Activated T-helper 17 cell treated with anti-CD3 and anti-CD28 coated beads, Interleukin-2, amount 50 U/mL, for 72 hours (primary cell): ENCODE measurements at regions not wholly inside any gene's neighbourhood (a gene's known extent, or its start where the extent isn't known, plus 50 kb on each side); places are given as distances from the start of the nearest gene placed in this dataset.
"Not testable (repeated sequence)": the region's sequence is repeated elsewhere in the genome, so short reads cannot be mapped to it uniquely, and the experiment has no call there.

Experiments used
- ATAC-seq: fragments of 150-1000 bp; cut with Tn5 transposase; replicated peaks from 2 replicates; pipeline ENCODE4 v1.10.0; 2021; ENCODE audit warnings: mild to moderate bottlenecking, moderate library complexity
- H3K27ac Mint-ChIP-seq: one replicate; pipeline ENCODE4 v1.8.0; 2022; ENCODE audit warnings: mixed read lengths
- H3K27me3 Mint-ChIP-seq: one replicate; pipeline ENCODE4 v1.8.0; 2022; ENCODE audit warnings: mixed read lengths
- H3K36me3 Mint-ChIP-seq: one replicate; pipeline ENCODE4 v1.8.0; 2022; ENCODE audit warnings: low read depth, mild to moderate bottlenecking, mixed read lengths
- H3K4me1 Mint-ChIP-seq: one replicate; pipeline ENCODE4 v1.8.0; 2022; ENCODE audit warnings: mixed read lengths
- H3K4me3 Mint-ChIP-seq: one replicate; pipeline ENCODE4 v1.8.0; 2022; ENCODE audit warnings: mild to moderate bottlenecking, mixed read lengths
- H3K9me3 Mint-ChIP-seq: one replicate; pipeline ENCODE4 v1.8.0; 2022; ENCODE audit warnings: mixed read lengths

- no peak overlapping the region for H3K27ac Mint-ChIP-seq
- H3K27me3 Mint-ChIP-seq = no peaks in the 10 kb centered on the region
- peaks cover 3% of the 10 kb centered on the region for H3K9me3 Mint-ChIP-seq
- H3K36me3 Mint-ChIP-seq = no peaks in the 10 kb centered on the region
- no peak overlapping the region for H3K4me3 Mint-ChIP-seq
- ATAC-seq = no peak
- H3K4me1 Mint-ChIP-seq = no peaks in the 10 kb centered on the region
Observed at GRCh38 chr13:85191996-85192718, 607.1 kb downstream of the SLITRK6 start.

GRCh38 chr13:85186356-85187045 is 612.7 kb downstream of the SLITRK6 start:
- no peak for ATAC-seq
- no peaks in the 10 kb centered on the region for H3K4me1 Mint-ChIP-seq
- no peaks in the 10 kb centered on the region for H3K36me3 Mint-ChIP-seq
- H3K27ac Mint-ChIP-seq = no peak overlapping the region
- H3K9me3 Mint-ChIP-seq = peaks cover 10% of the 10 kb centered on the region
- H3K27me3 Mint-ChIP-seq = no peaks in the 10 kb centered on the region
- no peak overlapping the region for H3K4me3 Mint-ChIP-seq

- H3K27ac Mint-ChIP-seq = no peak overlapping the region
- no peak for ATAC-seq
- no peaks in the 10 kb centered on the region for H3K36me3 Mint-ChIP-seq
- H3K4me3 Mint-ChIP-seq = no peak overlapping the region
- no peaks in the 10 kb centered on the region for H3K27me3 Mint-ChIP-seq
- H3K4me1 Mint-ChIP-seq = no peaks in the 10 kb centered on the region
- peaks cover 15% of the 10 kb centered on the region for H3K9me3 Mint-ChIP-seq
Observed at GRCh38 chr13:85174291-85174690, 624.9 kb downstream of the SLITRK6 start.

GRCh38 chr13:85170372-85170771 is 628.8 kb downstream of the SLITRK6 start:
- Mint-ChIP-seq H3K4me3 (no peak overlapping the region), H3K4me1 (no peaks in the 10 kb centered on the region), H3K27ac (no peak overlapping the region), H3K27me3 (no peaks in the 10 kb centered on the region), H3K36me3 (no peaks in the 10 kb centered on the region), H3K9me3 (peaks cover 11% of the 10 kb centered on the region)
- ATAC-seq = no peak

- H3K27ac Mint-ChIP-seq = no peak overlapping the region
- H3K4me1 Mint-ChIP-seq = no peaks in the 10 kb centered on the region
- no peaks in the 10 kb centered on the region for H3K36me3 Mint-ChIP-seq
- no peaks in the 10 kb centered on the region for H3K27me3 Mint-ChIP-seq
- ATAC-seq = no peak
- no peak overlapping the region for H3K4me3 Mint-ChIP-seq
- H3K9me3 Mint-ChIP-seq = peaks cover 18% of the 10 kb centered on the region
Observed at GRCh38 chr13:85166891-85167290, 632.3 kb downstream of the SLITRK6 start.

- Mint-ChIP-seq H3K36me3 (no peaks in the 10 kb centered on the region), H3K4me3 (no peak overlapping the region), H3K27ac (no peak overlapping the region), H3K4me1 (no peaks in the 10 kb centered on the region), H3K27me3 (no peaks in the 10 kb centered on the region), H3K9me3 (peaks cover 16% of the 10 kb centered on the region)
- no peak for ATAC-seq
Observed at GRCh38 chr13:85163063-85163462, 636.2 kb downstream of the SLITRK6 start.

GRCh38 chr13:85148009-85148408 is 651.2 kb downstream of the SLITRK6 start:
- H3K4me1 Mint-ChIP-seq = no peaks in the 10 kb centered on the region
- no peaks in the 10 kb centered on the region for H3K9me3 Mint-ChIP-seq
- no peak overlapping the region for H3K4me3 Mint-ChIP-seq
- ATAC-seq = no peak
- no peak overlapping the region for H3K27ac Mint-ChIP-seq
- no peaks in the 10 kb centered on the region for H3K36me3 Mint-ChIP-seq
- H3K27me3 Mint-ChIP-seq = no peaks in the 10 kb centered on the region

GRCh38 chr13:85142351-85142927 is 656.8 kb downstream of the SLITRK6 start:
- Mint-ChIP-seq H3K4me3 (no peak overlapping the region), H3K36me3 (no peaks in the 10 kb centered on the region), H3K4me1 (no peaks in the 10 kb centered on the region), H3K9me3 (peaks cover 7% of the 10 kb centered on the region), H3K27me3 (no peaks in the 10 kb centered on the region), H3K27ac (no peak overlapping the region)
- no peak for ATAC-seq

GRCh38 chr13:85141401-85141800 is 657.8 kb downstream of the SLITRK6 start:
- no peak for ATAC-seq
- Mint-ChIP-seq H3K36me3 (no peaks in the 10 kb centered on the region), H3K9me3 (peaks cover 7% of the 10 kb centered on the region), H3K4me1 (no peaks in the 10 kb centered on the region), H3K27me3 (no peaks in the 10 kb centered on the region), H3K27ac (no peak overlapping the region), H3K4me3 (no peak overlapping the region)

GRCh38 chr13:85140192-85140591 is 659.0 kb downstream of the SLITRK6 start:
- Mint-ChIP-seq H3K27me3 (no peaks in the 10 kb centered on the region), H3K36me3 (no peaks in the 10 kb centered on the region), H3K4me3 (no peak overlapping the region), H3K27ac (no peak overlapping the region), H3K9me3 (peaks cover 7% of the 10 kb centered on the region), H3K4me1 (no peaks in the 10 kb centered on the region)
- ATAC-seq = no peak

GRCh38 chr13:85137516-85137915 is 661.7 kb downstream of the SLITRK6 start:
- Mint-ChIP-seq H3K27ac (no peak overlapping the region), H3K4me1 (no peaks in the 10 kb centered on the region), H3K9me3 (peaks cover 7% of the 10 kb centered on the region), H3K36me3 (no peaks in the 10 kb centered on the region), H3K27me3 (no peaks in the 10 kb centered on the region), H3K4me3 (no peak overlapping the region)
- ATAC-seq = no peak

GRCh38 chr13:85132986-85133385 is 666.2 kb downstream of the SLITRK6 start:
- Mint-ChIP-seq H3K27me3 (no peaks in the 10 kb centered on the region), H3K4me3 (no peak overlapping the region), H3K36me3 (no peaks in the 10 kb centered on the region), H3K9me3 (no peaks in the 10 kb centered on the region), H3K27ac (no peak overlapping the region), H3K4me1 (no peaks in the 10 kb centered on the region)
- ATAC-seq = no peak

GRCh38 chr13:85123501-85123900 is 675.7 kb downstream of the SLITRK6 start:
- not testable (repeated sequence) for ATAC-seq, H3K27ac Mint-ChIP-seq, H3K4me3 Mint-ChIP-seq, H3K4me1 Mint-ChIP-seq, H3K36me3 Mint-ChIP-seq, H3K9me3 Mint-ChIP-seq, H3K27me3 Mint-ChIP-seq

- Mint-ChIP-seq H3K4me1 (no peaks in the 10 kb centered on the region), H3K27me3 (no peaks in the 10 kb centered on the region), H3K27ac (no peak overlapping the region), H3K36me3 (no peaks in the 10 kb centered on the region), H3K9me3 (peaks cover 3% of the 10 kb centered on the region), H3K4me3 (no peak overlapping the region)
- ATAC-seq = no peak
Observed at GRCh38 chr13:85108356-85108755, 690.9 kb downstream of the SLITRK6 start.

GRCh38 chr13:85099245-85099644 is 700.0 kb downstream of the SLITRK6 start:
- H3K36me3 Mint-ChIP-seq = no peaks in the 10 kb centered on the region
- peaks cover 15% of the 10 kb centered on the region for H3K9me3 Mint-ChIP-seq
- no peaks in the 10 kb centered on the region for H3K27me3 Mint-ChIP-seq
- ATAC-seq = no peak
- H3K27ac Mint-ChIP-seq = no peak overlapping the region
- no peak overlapping the region for H3K4me3 Mint-ChIP-seq
- no peaks in the 10 kb centered on the region for H3K4me1 Mint-ChIP-seq
